Trophoblast cell (in vitro differentiated cells and primary cell): ENCODE measurements at regions not wholly inside any gene's neighbourhood (a gene's known extent, or its start where the extent isn't known, plus 50 kb on each side); places are given as distances from the start of the nearest gene placed in this dataset.
"Not testable (repeated sequence)": the region's sequence is repeated elsewhere in the genome, so short reads cannot be mapped to it uniquely, and the experiment has no call there.

Experiments used
- DNase-seq, 2 donors: peaks; one replicate each; pipeline ENCODE4 v3.0.0-alpha.2; 2016
- H2AFZ ChIP-seq: 2 replicates; pipeline ENCODE4 v1.6.1; 2013; ENCODE audit warnings: low read length, moderate library complexity, mild to moderate bottlenecking; ENCODE audit not compliant: insufficient read depth, poor library complexity
- H2AK5ac ChIP-seq: 2 replicates; pipeline ENCODE4 v1.6.1; 2013; ENCODE audit warnings: mild to moderate bottlenecking, low read length
- H2BK120ac ChIP-seq: 2 replicates; pipeline ENCODE4 v1.6.1; 2013; ENCODE audit warnings: low read length, mild to moderate bottlenecking, moderate library complexity; ENCODE audit not compliant: insufficient read depth, poor library complexity
- H2BK12ac ChIP-seq: 2 replicates; pipeline ENCODE4 v1.6.1; 2013; ENCODE audit warnings: mild to moderate bottlenecking, low read length, moderate library complexity
- H2BK5ac ChIP-seq: 2 replicates; pipeline ENCODE4 v1.6.1; 2013; ENCODE audit warnings: low read length, low read depth, moderate library complexity, mild to moderate bottlenecking; ENCODE audit not compliant: poor library complexity
- H3K14ac ChIP-seq: 2 replicates; pipeline ENCODE4 v1.6.1; 2013; ENCODE audit warnings: mild to moderate bottlenecking, low read length
- H3K18ac ChIP-seq: 2 replicates; pipeline ENCODE4 v1.6.1; 2013; ENCODE audit warnings: mild to moderate bottlenecking, low read length
- H3K23ac ChIP-seq: 2 replicates; pipeline ENCODE4 v1.6.1; 2013; ENCODE audit warnings: low read length
- H3K27ac ChIP-seq: 2 replicates; pipeline ENCODE4 v1.5.1; 2013; ENCODE audit warnings: low read depth, mild to moderate bottlenecking, inconsistent platforms, low read length, moderate library complexity
- H3K27me3 ChIP-seq: 2 replicates; pipeline ENCODE4 v1.6.1; 2013; ENCODE audit warnings: inconsistent platforms, mild to moderate bottlenecking, low read length, moderate library complexity; ENCODE audit not compliant: insufficient read depth
- H3K36me3 ChIP-seq, 2 experiments: 1 replicate in 1 of 2; 2 replicates in 1 of 2; pipeline ENCODE4 v1.6.1; 2013; ENCODE audit warnings: low read length in 2 of 2, mild to moderate bottlenecking in 2 of 2, moderate library complexity in 1 of 2; ENCODE audit not compliant: insufficient read depth in 2 of 2, control insufficient read depth in 1 of 2
- H3K4ac ChIP-seq: 2 replicates; pipeline ENCODE4 v1.6.1; 2013; ENCODE audit warnings: low read depth, mild to moderate bottlenecking, low read length, moderate library complexity
- H3K4me1 ChIP-seq, 2 experiments: 1 replicate in 1 of 2; 2 replicates in 1 of 2; pipeline ENCODE4 v1.6.1; 2013; ENCODE audit warnings: low read length in 2 of 2, mild to moderate bottlenecking in 2 of 2, moderate library complexity in 1 of 2; ENCODE audit not compliant: insufficient read depth in 2 of 2, control insufficient read depth in 1 of 2
- H3K4me2 ChIP-seq: 2 replicates; pipeline ENCODE4 v1.6.1; 2013; ENCODE audit warnings: inconsistent platforms, mild to moderate bottlenecking, low read length, moderate library complexity
- H3K4me3 ChIP-seq: 2 replicates; pipeline ENCODE4 v1.5.1; 2013; ENCODE audit warnings: mild to moderate bottlenecking, low read depth, low read length, inconsistent platforms
- H3K79me1 ChIP-seq: one replicate; pipeline ENCODE4 v1.6.1; 2013; ENCODE audit warnings: low read length
- H3K79me2 ChIP-seq: 2 replicates; pipeline ENCODE4 v1.6.1; 2013; ENCODE audit warnings: low read length, mild to moderate bottlenecking; ENCODE audit not compliant: control insufficient read depth, insufficient read depth, poor library complexity
- H3K9ac ChIP-seq: 2 replicates; pipeline ENCODE4 v1.6.1; 2013; ENCODE audit warnings: mild to moderate bottlenecking, low read length
- H3K9me3 ChIP-seq: 2 replicates; pipeline ENCODE4 v1.6.1; 2013; ENCODE audit warnings: low read depth, mild to moderate bottlenecking, control low read depth, inconsistent platforms, low read length; ENCODE audit not compliant: insufficient read depth
- H4K12ac ChIP-seq: 2 replicates; pipeline ENCODE4 v1.6.1; 2013; ENCODE audit warnings: low read depth, mild to moderate bottlenecking, low read length, moderate library complexity
- H4K8ac ChIP-seq: 2 replicates; pipeline ENCODE4 v1.6.1; 2013; ENCODE audit warnings: low read depth, mild to moderate bottlenecking, low read length, moderate library complexity
- H4K91ac ChIP-seq: one replicate; pipeline ENCODE4 v1.6.1; 2013; ENCODE audit warnings: low read depth, mild to moderate bottlenecking, low read length, moderate library complexity
- WGBS: extraction: QIAGEN DNeasy Blood & Tissue Kit; methylation state at CpG from one replicate; pipeline ENCODE4 v1.1.7; 2013; ENCODE audit warnings: missing lambda C conversion rate; ENCODE audit not compliant: insufficient read length, insufficient coverage; ENCODE audit errors: extremely low coverage; 5-methylcytosine and 5-hydroxymethylcytosine counted together

DNA sequence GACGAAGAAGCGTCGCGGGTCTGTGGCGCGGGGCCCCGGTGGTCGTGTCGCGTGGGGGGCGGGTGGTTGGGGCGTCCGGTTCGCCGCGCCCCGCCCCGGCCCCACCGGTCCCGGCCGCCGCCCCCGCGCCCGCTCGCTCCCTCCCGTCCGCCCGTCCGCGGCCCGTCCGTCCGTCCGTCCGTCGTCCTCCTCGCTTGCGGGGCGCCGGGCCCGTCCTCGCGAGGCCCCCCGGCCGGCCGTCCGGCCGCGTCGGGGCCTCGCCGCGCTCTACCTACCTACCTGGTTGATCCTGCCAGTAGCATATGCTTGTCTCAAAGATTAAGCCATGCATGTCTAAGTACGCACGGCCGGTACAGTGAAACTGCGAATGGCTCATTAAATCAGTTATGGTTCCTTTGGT lies 1533.5 kb upstream of the TPTE start:
- H3K23ac ChIP-seq, H3K9ac ChIP-seq, H2BK12ac ChIP-seq, H4K12ac ChIP-seq, H3K4me3 ChIP-seq, H3K27ac ChIP-seq, H3K4me2 ChIP-seq, H3K79me1 ChIP-seq, H2BK120ac ChIP-seq, H2AFZ ChIP-seq, H3K36me3 ChIP-seq, H3K27me3 ChIP-seq, DNase-seq, H3K18ac ChIP-seq, H4K91ac ChIP-seq, H2BK5ac ChIP-seq, H3K79me2 ChIP-seq, H3K14ac ChIP-seq, H3K4ac ChIP-seq, H2AK5ac ChIP-seq, H4K8ac ChIP-seq, H3K4me1 ChIP-seq: not testable (repeated sequence)
- no CpG with 5 or more reads among the region's 58 CpGs for WGBS
- peaks cover 31% of the 10 kb centered on the region for H3K9me3 ChIP-seq

DNA sequence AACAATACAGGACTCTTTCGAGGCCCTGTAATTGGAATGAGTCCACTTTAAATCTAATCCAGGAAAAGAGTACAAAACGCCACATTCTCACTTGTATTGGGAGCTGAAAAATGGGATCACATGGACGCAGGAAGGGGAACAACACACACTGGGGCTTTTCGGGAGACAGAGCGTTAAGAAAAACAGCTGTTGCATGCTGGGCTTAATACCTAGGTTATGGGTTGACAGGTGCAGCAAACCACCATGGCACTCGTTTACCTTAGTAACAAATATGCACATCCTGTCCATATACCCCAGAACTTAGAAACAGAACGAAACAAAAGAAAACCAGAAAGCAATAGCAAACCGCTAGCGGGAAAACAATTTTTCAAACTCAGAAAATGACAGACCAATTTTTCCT lies 1532.7 kb upstream of the TPTE start:
- no peak overlapping the region for H3K27ac ChIP-seq
- WGBS: no CpG with 5 or more reads among the region's 9 CpGs
- no peak overlapping the region for H2AFZ ChIP-seq
- H2BK12ac ChIP-seq: no peak overlapping the region
- no peak overlapping the region for H4K91ac ChIP-seq
- no peak for DNase-seq
- no peaks in the 10 kb centered on the region for H3K79me2 ChIP-seq
- H2AK5ac ChIP-seq: no peak overlapping the region
- no peak overlapping the region for H3K4me2 ChIP-seq
- no peak overlapping the region for H3K14ac ChIP-seq
- no peak overlapping the region for H2BK5ac ChIP-seq
- H3K4me1 ChIP-seq: no peaks in the 10 kb centered on the region
- H4K12ac ChIP-seq: no peak overlapping the region
- H3K23ac ChIP-seq: no peak overlapping the region
- H3K4ac ChIP-seq: no peak overlapping the region
- H3K9me3 ChIP-seq: peaks cover 33% of the 10 kb centered on the region
- no peak overlapping the region for H3K18ac ChIP-seq
- no peak overlapping the region for H2BK120ac ChIP-seq
- no peaks in the 10 kb centered on the region for H3K36me3 ChIP-seq
- no peaks in the 10 kb centered on the region for H3K27me3 ChIP-seq
- no peaks in the 10 kb centered on the region for H3K79me1 ChIP-seq
- H3K9ac ChIP-seq: no peak overlapping the region
- no peak overlapping the region for H4K8ac ChIP-seq
- H3K4me3 ChIP-seq: no peak overlapping the region

DNA sequence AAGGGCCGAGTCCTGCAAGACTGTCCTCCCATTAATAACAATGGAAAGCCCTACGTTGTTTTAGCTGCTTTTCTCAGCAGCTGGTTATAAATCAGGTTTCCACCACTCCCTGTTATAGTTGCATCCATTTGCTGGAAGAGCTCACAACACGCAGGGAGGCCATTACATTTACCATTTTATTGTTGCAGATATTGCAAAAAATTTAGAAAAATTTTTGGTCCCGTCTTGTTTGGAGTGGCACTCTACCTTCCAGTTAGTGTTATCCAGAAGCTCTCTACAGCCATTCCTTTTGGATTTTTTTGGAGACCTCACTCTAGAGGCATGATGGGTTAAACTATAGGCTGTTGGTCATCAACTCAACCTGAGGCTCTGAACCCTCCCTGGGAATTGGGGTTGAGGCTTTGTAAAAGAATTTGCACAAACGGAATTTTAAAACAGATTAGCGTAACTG lies 1532.1 kb upstream of the TPTE start:
- Histone ChIP-seq H3K14ac (no peak overlapping the region), H3K4ac (no peak overlapping the region), H3K27me3 (no peaks in the 10 kb centered on the region), H3K23ac (no peak overlapping the region), H3K4me2 (no peak overlapping the region), H2AFZ (no peak overlapping the region), H3K9ac (no peak overlapping the region), H3K79me1 (no peaks in the 10 kb centered on the region), H3K18ac (no peak overlapping the region), H4K91ac (no peak overlapping the region), H2AK5ac (no peak overlapping the region), H3K79me2 (no peaks in the 10 kb centered on the region), H3K4me3 (no peak overlapping the region), H2BK12ac (no peak overlapping the region), H2BK120ac (no peak overlapping the region), H4K12ac (no peak overlapping the region), H3K36me3 (no peaks in the 10 kb centered on the region), H3K4me1 (no peaks in the 10 kb centered on the region), H3K9me3 (peaks cover 33% of the 10 kb centered on the region), H3K27ac (no peak overlapping the region), H4K8ac (no peak overlapping the region), H2BK5ac (no peak overlapping the region)
- WGBS: no CpG with 5 or more reads among the region's 6 CpGs
- no peak for DNase-seq

DNA sequence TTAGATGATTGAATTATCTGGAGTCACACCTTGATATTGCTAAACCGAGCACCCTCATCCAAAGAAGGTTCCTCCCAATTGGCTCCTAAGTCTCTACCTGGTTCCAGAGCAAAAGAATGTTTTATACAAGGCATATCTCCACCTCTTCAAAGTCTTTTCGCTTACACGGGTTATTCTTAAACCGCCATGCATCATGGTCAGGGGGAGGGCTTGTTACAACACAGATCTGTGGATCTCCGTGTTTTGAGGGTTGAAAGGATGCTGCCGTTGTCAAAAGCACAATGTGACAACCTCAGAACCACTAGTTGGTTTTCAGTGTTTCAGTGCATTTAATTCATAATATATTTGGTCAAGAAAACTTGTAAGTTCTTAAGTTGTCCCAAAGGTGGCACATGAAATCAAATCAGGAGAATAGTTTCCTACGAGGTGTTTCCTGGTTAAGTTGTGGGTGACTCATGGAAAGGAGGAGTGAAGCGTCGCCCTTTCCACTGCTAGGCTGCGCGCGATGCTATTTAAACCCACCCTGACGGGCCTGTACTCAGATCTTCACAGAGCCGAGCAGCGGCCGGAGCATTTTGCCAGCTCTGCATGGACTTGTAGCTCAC lies 1531.6 kb upstream of the TPTE start:
- no peak overlapping the region for H4K8ac ChIP-seq
- no peak overlapping the region for H4K12ac ChIP-seq
- no CpG with 5 or more reads among the region's 16 CpGs for WGBS
- H3K4me3 ChIP-seq: no peak overlapping the region
- H3K4me1 ChIP-seq: no peaks in the 10 kb centered on the region
- no peak overlapping the region for H2BK5ac ChIP-seq
- no peak overlapping the region for H3K4me2 ChIP-seq
- H3K27ac ChIP-seq: no peak overlapping the region
- H3K9me3 ChIP-seq: peaks cover 33% of the 10 kb centered on the region
- H3K4ac ChIP-seq: no peak overlapping the region
- H2AK5ac ChIP-seq: no peak overlapping the region
- no peak overlapping the region for H3K23ac ChIP-seq
- no peaks in the 10 kb centered on the region for H3K79me1 ChIP-seq
- H3K36me3 ChIP-seq: no peaks in the 10 kb centered on the region
- H3K14ac ChIP-seq: no peak overlapping the region
- no peak for DNase-seq
- no peaks in the 10 kb centered on the region for H3K79me2 ChIP-seq
- H3K27me3 ChIP-seq: no peaks in the 10 kb centered on the region
- no peak overlapping the region for H2BK120ac ChIP-seq
- no peak overlapping the region for H2AFZ ChIP-seq
- no peak overlapping the region for H4K91ac ChIP-seq
- no peak overlapping the region for H2BK12ac ChIP-seq
- H3K9ac ChIP-seq: no peak overlapping the region
- no peak overlapping the region for H3K18ac ChIP-seq
